ENCODE measurements at regions not wholly inside any gene's neighbourhood (a gene's known extent, or its start where the extent isn't known, plus 50 kb on each side); places are given as distances from the start of the nearest gene placed in this dataset.
"Not testable (repeated sequence)": the region's sequence is repeated elsewhere in the genome, so short reads cannot be mapped to it uniquely, and the experiment has no call there.

DNA sequence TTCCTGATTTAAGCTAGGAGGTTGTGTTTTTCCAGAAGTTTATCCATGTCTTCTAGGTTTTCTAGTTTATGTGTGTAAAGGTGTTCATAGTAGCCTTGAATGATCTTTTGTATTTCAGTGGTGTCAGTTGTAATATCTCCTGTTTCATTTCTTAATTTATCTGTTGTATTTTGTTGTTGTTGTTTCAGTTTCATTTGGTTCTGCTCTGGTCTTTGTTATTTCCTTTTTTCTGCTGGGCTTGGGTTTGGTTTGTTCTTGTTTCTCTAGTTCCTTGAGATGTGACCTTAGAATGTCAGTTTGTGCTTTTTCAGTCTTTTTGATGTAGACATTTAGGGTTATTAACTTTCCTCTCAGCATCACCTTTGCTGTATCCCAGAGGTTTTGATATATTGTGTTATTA is 62.8 kb downstream of the SCP2D1 start:
- H4K20me1 ChIP-seq (replicated peaks; ENCODE audit: control insufficient read depth, insufficient read depth, low read length); H3K9me3 ChIP-seq (replicated peaks; ENCODE audit: control insufficient read depth, insufficient read depth, low read depth, low read length); H3K9ac ChIP-seq (ENCODE audit: insufficient read depth in 1 of 2, low read depth in 2 of 2, low read length in 2 of 2); H3K27ac ChIP-seq (ENCODE audit: extremely low read depth, low read depth, low read length); POLR2A ChIA-PET; BruUV-seq (replicated peaks); H3K27me3 ChIP-seq (ENCODE audit: control insufficient read depth in 2 of 2, insufficient read depth in 2 of 2, low read length in 2 of 2); H3K4me3 ChIP-seq; H2AFZ ChIP-seq (ENCODE audit: low read depth, low read length); H3K79me2 ChIP-seq (ENCODE audit: control insufficient read depth, insufficient read depth, low read length); H3K4me2 ChIP-seq (ENCODE audit: insufficient read depth, low read length); in situ Hi-C loops (cut with MboI); H3K36me3 ChIP-seq (ENCODE audit: control insufficient read depth, insufficient read depth, low read length); H3K4me1 ChIP-seq (replicated peaks in 1 of 2; ENCODE audit: control insufficient read depth in 2 of 2, insufficient read depth in 2 of 2, low read length in 2 of 2); DNase-seq (ENCODE audit: extremely low read depth in 1 of 4, low spot score in 3 of 4); FAIRE-seq; intact Hi-C loops (cut with micrococcal nuclease); H3K9me1 ChIP-seq (ENCODE audit: control insufficient read depth, insufficient read depth, low read length); ATAC-seq; CTCF ChIA-PET (ENCODE audit: low intra/inter-chr PET ratio): not testable (repeated sequence)

DNA sequence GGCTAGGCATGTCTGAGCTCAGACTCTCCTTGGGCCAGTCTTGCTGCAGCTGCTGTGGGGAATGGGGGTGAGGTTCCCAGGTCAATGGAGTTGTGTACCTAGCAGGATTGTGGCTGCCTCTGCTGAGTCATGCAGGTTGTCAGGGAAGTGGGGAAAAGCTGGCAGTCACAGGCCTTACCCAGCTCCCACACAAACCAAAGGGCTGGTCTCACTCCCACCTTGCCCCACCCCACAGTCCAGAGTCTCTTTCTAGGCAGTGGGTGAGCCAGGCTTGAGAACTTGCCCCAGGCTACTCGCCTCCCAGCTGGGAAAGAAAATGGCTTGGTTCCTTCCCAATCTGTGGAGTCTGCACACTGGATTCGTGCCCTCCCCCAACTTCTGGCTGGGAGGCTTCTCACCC is 65.7 kb downstream of the SCP2D1 start:
- POLR2A ChIA-PET: interaction anchor here (0.6 kb wide), 1 partner anchor 179 kb away, joined by 3 read pairs; no protein-coding TSS in a partner anchor
- no peaks in the 10 kb centered on the region for H3K79me2 ChIP-seq (ENCODE audit: control insufficient read depth, insufficient read depth, low read length)
- H4K20me1 ChIP-seq (replicated peaks; ENCODE audit: control insufficient read depth, insufficient read depth, low read length): no peaks in the 10 kb centered on the region
- no peaks in the 10 kb centered on the region for H3K36me3 ChIP-seq (ENCODE audit: control insufficient read depth, insufficient read depth, low read length)
- intact Hi-C loops (cut with micrococcal nuclease) (no loop called here), in situ Hi-C loops (cut with MboI) (no loop called here)
- no peak overlapping the region for H3K4me3 ChIP-seq
- no peaks in the 10 kb centered on the region for H3K9me1 ChIP-seq (ENCODE audit: control insufficient read depth, insufficient read depth, low read length)
- no peak overlapping the region for H3K4me2 ChIP-seq (ENCODE audit: insufficient read depth, low read length)
- BruUV-seq (replicated peaks): no TSS peak
- no peak overlapping the region for H2AFZ ChIP-seq (ENCODE audit: low read depth, low read length)
- FAIRE-seq: no peak
- ATAC-seq: no peak
- CTCF ChIA-PET (ENCODE audit: low intra/inter-chr PET ratio): no interaction called here
- no peaks in the 10 kb centered on the region for H3K27me3 ChIP-seq (ENCODE audit: control insufficient read depth in 2 of 2, insufficient read depth in 2 of 2, low read length in 2 of 2)
- no peaks in the 10 kb centered on the region for H3K9me3 ChIP-seq (replicated peaks; ENCODE audit: control insufficient read depth, insufficient read depth, low read depth, low read length)
- no peak overlapping the region for H3K27ac ChIP-seq (ENCODE audit: extremely low read depth, low read depth, low read length)
- no peak for DNase-seq (ENCODE audit: extremely low read depth in 1 of 4, low spot score in 3 of 4)
- H3K4me1 ChIP-seq (replicated peaks in 1 of 2; ENCODE audit: control insufficient read depth in 2 of 2, insufficient read depth in 2 of 2, low read length in 2 of 2): no peaks in the 10 kb centered on the region
- H3K9ac ChIP-seq (ENCODE audit: insufficient read depth in 1 of 2, low read depth in 2 of 2, low read length in 2 of 2): no peak overlapping the region
- no CpG with 5 or more reads among the region's 2 CpGs for WGBS (ENCODE audit: insufficient coverage, low coverage, missing lambda C conversion rate)
- TF ChIP-seq ZC3H4 (CRISPR knock-in tag; IDR thresholded peaks at IDR 0.05; ENCODE audit: borderline replicate concordance) (no peak), OTX1 (CRISPR knock-in tag; IDR thresholded peaks at IDR 0.05) (no peak), ZNF75A (CRISPR knock-in tag; IDR thresholded peaks at IDR 0.05) (no peak), ZNF77 (CRISPR knock-in tag; IDR thresholded peaks at IDR 0.05) (no peak), CHD1 (IDR thresholded peaks at IDR 0.05; ENCODE audit: low read length) (no peak)
- TF ChIP-seq, protein P1, sequence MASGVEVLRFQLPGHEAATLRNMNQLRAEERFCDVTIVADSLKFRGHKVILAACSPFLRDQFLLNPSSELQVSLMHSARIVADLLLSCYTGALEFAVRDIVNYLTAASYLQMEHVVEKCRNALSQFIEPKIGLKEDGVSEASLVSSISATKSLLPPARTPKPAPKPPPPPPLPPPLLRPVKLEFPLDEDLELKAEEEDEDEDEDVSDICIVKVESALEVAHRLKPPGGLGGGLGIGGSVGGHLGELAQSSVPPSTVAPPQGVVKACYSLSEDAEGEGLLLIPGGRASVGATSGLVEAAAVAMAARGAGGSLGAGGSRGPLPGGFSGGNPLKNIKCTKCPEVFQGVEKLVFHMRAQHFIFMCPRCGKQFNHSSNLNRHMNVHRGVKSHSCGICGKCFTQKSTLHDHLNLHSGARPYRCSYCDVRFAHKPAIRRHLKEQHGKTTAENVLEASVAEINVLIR (CRISPR knock-in tag; IDR thresholded peaks at IDR 0.05): no peak
- TF ChIP-seq, protein P2, sequence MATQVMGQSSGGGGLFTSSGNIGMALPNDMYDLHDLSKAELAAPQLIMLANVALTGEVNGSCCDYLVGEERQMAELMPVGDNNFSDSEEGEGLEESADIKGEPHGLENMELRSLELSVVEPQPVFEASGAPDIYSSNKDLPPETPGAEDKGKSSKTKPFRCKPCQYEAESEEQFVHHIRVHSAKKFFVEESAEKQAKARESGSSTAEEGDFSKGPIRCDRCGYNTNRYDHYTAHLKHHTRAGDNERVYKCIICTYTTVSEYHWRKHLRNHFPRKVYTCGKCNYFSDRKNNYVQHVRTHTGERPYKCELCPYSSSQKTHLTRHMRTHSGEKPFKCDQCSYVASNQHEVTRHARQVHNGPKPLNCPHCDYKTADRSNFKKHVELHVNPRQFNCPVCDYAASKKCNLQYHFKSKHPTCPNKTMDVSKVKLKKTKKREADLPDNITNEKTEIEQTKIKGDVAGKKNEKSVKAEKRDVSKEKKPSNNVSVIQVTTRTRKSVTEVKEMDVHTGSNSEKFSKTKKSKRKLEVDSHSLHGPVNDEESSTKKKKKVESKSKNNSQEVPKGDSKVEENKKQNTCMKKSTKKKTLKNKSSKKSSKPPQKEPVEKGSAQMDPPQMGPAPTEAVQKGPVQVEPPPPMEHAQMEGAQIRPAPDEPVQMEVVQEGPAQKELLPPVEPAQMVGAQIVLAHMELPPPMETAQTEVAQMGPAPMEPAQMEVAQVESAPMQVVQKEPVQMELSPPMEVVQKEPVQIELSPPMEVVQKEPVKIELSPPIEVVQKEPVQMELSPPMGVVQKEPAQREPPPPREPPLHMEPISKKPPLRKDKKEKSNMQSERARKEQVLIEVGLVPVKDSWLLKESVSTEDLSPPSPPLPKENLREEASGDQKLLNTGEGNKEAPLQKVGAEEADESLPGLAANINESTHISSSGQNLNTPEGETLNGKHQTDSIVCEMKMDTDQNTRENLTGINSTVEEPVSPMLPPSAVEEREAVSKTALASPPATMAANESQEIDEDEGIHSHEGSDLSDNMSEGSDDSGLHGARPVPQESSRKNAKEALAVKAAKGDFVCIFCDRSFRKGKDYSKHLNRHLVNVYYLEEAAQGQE (IDR thresholded peaks at IDR 0.05; ENCODE audit: borderline replicate concordance): no peak
- TF ChIP-seq, protein P2 (CRISPR knock-in tag; IDR thresholded peaks at IDR 0.05; ENCODE audit: low read depth): no peak
